Keratinocyte (primary cell): ENCODE measurements at regions not wholly inside any gene's neighbourhood (a gene's known extent, or its start where the extent isn't known, plus 50 kb on each side); places are given as distances from the start of the nearest gene placed in this dataset.

Experiments used
- DNase-seq: peaks from one replicate; pipeline ENCODE4 v3.0.0-alpha.2; 2011; ENCODE audit warnings: low read depth, missing footprints, low spot score
- FAIRE-seq: peaks from 2 replicates; lab custom pipeline; 2011; peaks lifted over from hg19 to GRCh38; lab: Jason Lieb, UNC
- H2AFZ ChIP-seq: 2 replicates; pipeline ENCODE4 v1.6.0; 2012; ENCODE audit warnings: low read length, control low read depth, inconsistent platforms; ENCODE audit not compliant: control insufficient read depth
- H3K27ac ChIP-seq: 2 replicates; pipeline ENCODE4 v1.5.1; 2011; ENCODE audit warnings: low read length; ENCODE audit not compliant: control insufficient read depth, insufficient read depth
- H3K27me3 ChIP-seq: 3 replicates; pipeline ENCODE4 v1.6.0; 2011; ENCODE audit warnings: low read length; ENCODE audit not compliant: control insufficient read depth, insufficient read depth; ENCODE audit errors: extremely low read depth
- H3K36me3 ChIP-seq, 2 experiments: 2 replicates in 1 of 2; 3 replicates in 1 of 2; pipeline ENCODE4 v1.5.1; 2011; ENCODE audit warnings: low read length in 2 of 2, mild to moderate bottlenecking in 1 of 2; ENCODE audit not compliant: control insufficient read depth in 2 of 2, insufficient read depth in 2 of 2; ENCODE audit errors: extremely low read depth in 1 of 2
- H3K4me1 ChIP-seq: 3 replicates; pipeline ENCODE4 v1.5.1; 2011; ENCODE audit warnings: low read length; ENCODE audit not compliant: control insufficient read depth, insufficient read depth; ENCODE audit errors: extremely low read depth
- H3K4me2 ChIP-seq: 3 replicates; pipeline ENCODE4 v1.6.0; 2011; ENCODE audit warnings: low read depth, low read length; ENCODE audit not compliant: control insufficient read depth, insufficient read depth; ENCODE audit errors: extremely low read depth
- H3K4me3 ChIP-seq, 3 experiments: fragments of 200-600 bp in 1 of 3; sonication (generic) in 1 of 3; 2 replicates in 2 of 3; 3 replicates in 1 of 3; pipeline ENCODE4 v1.5.1; 2011 to 2016; ENCODE audit warnings: low read length in 3 of 3, mild to moderate bottlenecking in 3 of 3, control low read depth in 2 of 3, inconsistent platforms in 1 of 3, low read depth in 1 of 3, mixed read lengths in 1 of 3, mixed run types in 1 of 3, moderate library complexity in 1 of 3; ENCODE audit not compliant: control insufficient read depth in 2 of 3, insufficient read depth in 2 of 3; ENCODE audit errors: extremely low read depth in 1 of 3
- H3K79me2 ChIP-seq: 2 replicates; pipeline ENCODE4 v1.6.0; 2012; ENCODE audit warnings: low read length; ENCODE audit not compliant: control insufficient read depth, insufficient read depth
- H3K9ac ChIP-seq: 3 replicates; pipeline ENCODE4 v1.6.0; 2011; ENCODE audit warnings: low read length; ENCODE audit not compliant: control insufficient read depth, insufficient read depth; ENCODE audit errors: extremely low read depth
- H3K9me1 ChIP-seq: 3 replicates; pipeline ENCODE4 v1.6.0; 2011; ENCODE audit warnings: low read length; ENCODE audit not compliant: control insufficient read depth, insufficient read depth; ENCODE audit errors: extremely low read depth
- H3K9me3 ChIP-seq: 2 replicates; pipeline ENCODE4 v1.5.1; 2012; ENCODE audit warnings: low read depth, low read length; ENCODE audit not compliant: control insufficient read depth
- H4K20me1 ChIP-seq: 3 replicates; pipeline ENCODE4 v1.6.0; 2011; ENCODE audit warnings: low read length; ENCODE audit not compliant: control insufficient read depth, insufficient read depth; ENCODE audit errors: extremely low read depth
- CTCF ChIP-seq, 3 experiments: IDR thresholded peaks in 1 of 3; conservative IDR thresholded peaks in 1 of 3; optimal IDR thresholded peaks in 1 of 3; 2 replicates in 2 of 3; 3 replicates in 1 of 3; pipeline versions ENCODE3 to v1.5.1; 2011; ENCODE audit warnings: low read length in 3 of 3, mild to moderate bottlenecking in 3 of 3, moderate library complexity in 2 of 3, control low read depth in 1 of 3, inconsistent platforms in 1 of 3; ENCODE audit not compliant: insufficient read depth in 2 of 3; ENCODE audit errors: extremely low read depth in 1 of 3
- EZH2 ChIP-seq: IDR thresholded peaks from one replicate; pipeline ENCODE4 v1.6.1; 2012; ENCODE audit warnings: inconsistent platforms, mild to moderate bottlenecking, low read length, moderate library complexity
- dilution Hi-C: fragments of 300-500 bp; cut with MboI; formaldehyde crosslinking; loops from one replicate; pipeline ENCODE4 v1.7.0; 2020; ENCODE audit warnings: low sequenced_read_pairs; ENCODE audit not compliant: extremely low pct_ligation_motif_present

DNA sequence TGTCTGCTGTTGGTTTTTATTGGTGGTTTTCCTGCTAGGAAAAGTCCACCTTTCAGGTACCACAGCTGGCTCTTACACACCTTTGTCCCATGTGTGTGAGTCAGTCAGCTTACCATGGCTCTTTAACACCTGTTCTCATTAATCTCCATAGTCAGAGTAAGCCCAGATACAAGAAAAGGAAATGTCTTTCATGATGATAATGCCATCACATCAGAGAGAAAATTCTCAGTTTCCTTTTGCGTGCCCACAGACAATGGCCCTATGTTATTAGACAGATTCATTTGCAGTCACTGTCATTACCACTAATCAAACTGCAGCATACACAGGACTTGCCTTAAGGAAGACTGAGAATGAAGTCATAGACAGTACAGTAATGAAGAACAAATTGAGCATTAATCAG, 1583.6 kb upstream of the LRRTM3 start:
- no peak overlapping the region for H3K27ac ChIP-seq
- no peak overlapping the region for H3K9ac ChIP-seq
- dilution Hi-C loops, result no loop called here
- H4K20me1 ChIP-seq, result no peaks in the 10 kb centered on the region
- H3K79me2 ChIP-seq, result no peaks in the 10 kb centered on the region
- no peaks in the 10 kb centered on the region for H3K4me1 ChIP-seq
- H3K4me3 ChIP-seq, result no peak overlapping the region
- DNase-seq (no peak), FAIRE-seq (no peak)
- H3K4me2 ChIP-seq, result no peak overlapping the region
- H3K27me3 ChIP-seq, result no peaks in the 10 kb centered on the region
- TF ChIP-seq EZH2 (no peak), CTCF (optimal IDR thresholded peaks at IDR 0.05 in 1 of 3, IDR thresholded peaks at IDR 0.05 in 1 of 3, conservative IDR thresholded peaks at IDR 0.05 in 1 of 3; ENCODE audit: extremely low read depth in 1 of 3, insufficient read depth in 2 of 3, low read length in 3 of 3) (no peak)
- no peaks in the 10 kb centered on the region for H3K9me1 ChIP-seq
- H3K36me3 ChIP-seq, result no peaks in the 10 kb centered on the region
- H3K9me3 ChIP-seq, result no peaks in the 10 kb centered on the region
- no peak overlapping the region for H2AFZ ChIP-seq

DNA sequence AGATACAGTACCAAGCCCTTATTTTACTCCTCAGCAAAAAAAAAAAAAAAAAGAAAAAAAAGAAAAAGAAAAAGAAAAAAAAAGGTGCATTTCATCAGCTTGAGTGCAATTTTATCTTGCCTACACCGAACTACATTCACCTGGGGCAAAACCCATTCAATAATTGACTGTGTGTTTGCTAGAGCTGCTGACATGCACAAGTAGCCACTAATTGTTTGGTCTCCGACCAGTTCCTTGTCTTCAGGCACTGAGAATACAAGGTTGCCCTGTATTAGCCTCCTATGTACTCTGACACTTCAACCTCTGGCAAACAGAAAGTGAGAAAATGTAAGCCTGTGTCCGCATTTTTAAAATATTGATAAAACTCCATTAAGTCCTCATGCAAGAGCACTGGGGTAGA, 1579.4 kb upstream of the LRRTM3 start:
- Histone ChIP-seq H3K4me3 (no peak overlapping the region), H2AFZ (no peak overlapping the region), H4K20me1 (no peaks in the 10 kb centered on the region), H3K36me3 (no peaks in the 10 kb centered on the region), H3K79me2 (no peaks in the 10 kb centered on the region), H3K4me1 (no peaks in the 10 kb centered on the region), H3K9me1 (no peaks in the 10 kb centered on the region), H3K9me3 (no peaks in the 10 kb centered on the region), H3K27me3 (no peaks in the 10 kb centered on the region), H3K27ac (no peak overlapping the region), H3K9ac (no peak overlapping the region), H3K4me2 (no peak overlapping the region)
- TF ChIP-seq CTCF (optimal IDR thresholded peaks at IDR 0.05 in 1 of 3, IDR thresholded peaks at IDR 0.05 in 1 of 3, conservative IDR thresholded peaks at IDR 0.05 in 1 of 3; ENCODE audit: extremely low read depth in 1 of 3, insufficient read depth in 2 of 3, low read length in 3 of 3) (no peak), EZH2 (no peak)
- DNase-seq, result no peak
- no peak for FAIRE-seq
- dilution Hi-C loops, result no loop called here
